ENCODE measurements at regions not wholly inside any gene's neighbourhood (a gene's known extent, or its start where the extent isn't known, plus 50 kb on each side); places are given as distances from the start of the nearest gene placed in this dataset.

DNA sequence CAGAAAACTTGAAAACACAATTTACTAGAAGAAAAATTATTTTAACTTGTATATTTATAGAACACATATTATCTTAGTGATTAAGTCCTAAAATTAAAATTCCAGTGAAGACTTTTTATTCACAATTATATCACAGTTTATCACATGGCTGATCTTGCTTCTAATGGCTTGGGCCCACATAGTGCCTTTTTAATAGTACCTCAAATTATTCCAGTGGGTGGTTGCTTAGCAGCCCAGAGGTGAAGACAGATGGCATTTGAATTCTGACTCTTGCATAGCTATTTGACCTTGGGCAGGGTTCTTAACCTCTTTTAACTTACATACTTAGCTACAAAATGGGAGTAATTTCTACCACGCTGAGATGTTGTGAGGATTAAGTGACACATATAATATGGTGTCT, 214.7 kb upstream of the SGO1 start:
- TF ChIP-seq, protein P1, sequence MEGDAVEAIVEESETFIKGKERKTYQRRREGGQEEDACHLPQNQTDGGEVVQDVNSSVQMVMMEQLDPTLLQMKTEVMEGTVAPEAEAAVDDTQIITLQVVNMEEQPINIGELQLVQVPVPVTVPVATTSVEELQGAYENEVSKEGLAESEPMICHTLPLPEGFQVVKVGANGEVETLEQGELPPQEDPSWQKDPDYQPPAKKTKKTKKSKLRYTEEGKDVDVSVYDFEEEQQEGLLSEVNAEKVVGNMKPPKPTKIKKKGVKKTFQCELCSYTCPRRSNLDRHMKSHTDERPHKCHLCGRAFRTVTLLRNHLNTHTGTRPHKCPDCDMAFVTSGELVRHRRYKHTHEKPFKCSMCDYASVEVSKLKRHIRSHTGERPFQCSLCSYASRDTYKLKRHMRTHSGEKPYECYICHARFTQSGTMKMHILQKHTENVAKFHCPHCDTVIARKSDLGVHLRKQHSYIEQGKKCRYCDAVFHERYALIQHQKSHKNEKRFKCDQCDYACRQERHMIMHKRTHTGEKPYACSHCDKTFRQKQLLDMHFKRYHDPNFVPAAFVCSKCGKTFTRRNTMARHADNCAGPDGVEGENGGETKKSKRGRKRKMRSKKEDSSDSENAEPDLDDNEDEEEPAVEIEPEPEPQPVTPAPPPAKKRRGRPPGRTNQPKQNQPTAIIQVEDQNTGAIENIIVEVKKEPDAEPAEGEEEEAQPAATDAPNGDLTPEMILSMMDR (IDR thresholded peaks at IDR 0.05; ENCODE audit: insufficient read depth, low read length, poor library complexity, severe bottlenecking): no peak
- no peaks in the 10 kb centered on the region for H3K27me3 ChIP-seq (ENCODE audit: control insufficient read depth, insufficient read depth, low read length)
- H3K4me3 ChIP-seq (ENCODE audit: low read depth, low read length): no peak overlapping the region
- no peak for DNase-seq (ENCODE audit: low read depth)
- H3K36me3 ChIP-seq (ENCODE audit: control insufficient read depth, insufficient read depth, low read length): no peaks in the 10 kb centered on the region

DNA sequence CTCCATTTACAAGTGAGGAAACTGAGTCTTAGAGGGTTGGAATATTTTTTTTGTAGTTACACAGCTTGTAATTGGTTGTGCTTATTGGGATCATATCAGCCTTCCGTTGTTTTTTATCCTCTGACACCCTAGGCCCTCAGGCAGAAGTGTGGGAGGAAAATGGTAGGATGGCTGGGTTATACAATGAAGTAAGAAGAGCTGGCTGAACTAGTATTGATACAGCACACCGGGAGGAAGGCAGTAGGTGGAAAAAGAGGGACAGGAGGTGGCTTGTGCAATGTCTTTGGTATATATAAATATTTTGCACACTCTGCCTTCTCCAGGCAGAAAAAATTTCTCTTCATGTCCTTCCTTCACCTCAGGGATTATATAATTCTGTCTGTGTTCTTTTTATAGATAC, 214.3 kb upstream of the SGO1 start:
- no peak overlapping the region for H3K4me3 ChIP-seq (ENCODE audit: low read depth, low read length)
- no peaks in the 10 kb centered on the region for H3K27me3 ChIP-seq (ENCODE audit: control insufficient read depth, insufficient read depth, low read length)
- no peaks in the 10 kb centered on the region for H3K36me3 ChIP-seq (ENCODE audit: control insufficient read depth, insufficient read depth, low read length)
- TF ChIP-seq, protein P1 (IDR thresholded peaks at IDR 0.05; ENCODE audit: insufficient read depth, low read length, poor library complexity, severe bottlenecking): no peak
- no peak for DNase-seq (ENCODE audit: low read depth)

DNA sequence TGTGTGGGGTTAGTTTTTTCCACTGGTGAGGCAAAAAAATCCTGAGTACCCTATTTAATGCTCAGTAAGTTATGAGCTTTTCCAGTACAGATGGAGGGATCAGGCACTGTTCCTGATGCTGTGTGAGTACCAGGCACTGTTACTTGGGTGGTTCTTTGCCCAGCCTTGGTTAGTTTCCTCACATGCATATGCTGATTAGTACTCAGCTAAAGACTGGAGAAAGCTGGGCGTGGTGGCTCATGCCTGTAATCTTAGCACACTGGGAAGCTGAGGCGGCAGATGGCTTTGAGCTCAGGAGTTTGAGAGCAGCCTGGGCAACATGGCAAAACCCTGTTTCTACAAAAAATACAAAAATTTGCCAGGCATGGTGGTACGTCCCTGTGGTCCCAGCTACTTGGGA, 210.3 kb upstream of the SGO1 start:
- no peaks in the 10 kb centered on the region for H3K36me3 ChIP-seq (ENCODE audit: control insufficient read depth, insufficient read depth, low read length)
- TF ChIP-seq, protein P1 (IDR thresholded peaks at IDR 0.05; ENCODE audit: insufficient read depth, low read length, poor library complexity, severe bottlenecking): no peak

DNA sequence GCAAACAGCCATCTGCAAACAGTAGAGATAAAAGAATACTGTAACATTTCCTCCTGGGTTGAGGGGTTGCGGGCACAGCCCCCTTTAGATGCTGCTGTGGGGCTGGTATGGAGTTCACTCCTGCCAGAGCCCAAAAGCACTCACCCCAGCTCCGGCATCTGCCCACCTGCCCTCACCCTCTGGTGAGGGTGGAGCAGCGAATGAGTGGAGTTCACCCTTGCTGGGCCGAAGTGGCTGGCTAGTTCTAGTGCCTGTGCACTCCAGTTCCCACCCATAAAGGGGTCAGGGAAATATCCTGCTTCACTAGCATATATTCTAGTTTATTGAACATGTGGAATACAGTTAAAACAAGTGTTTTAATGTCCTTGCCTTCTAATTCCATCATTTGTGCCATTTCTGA, 209.7 kb upstream of the SGO1 start:
- TF ChIP-seq, protein P1 (IDR thresholded peaks at IDR 0.05; ENCODE audit: insufficient read depth, low read length, poor library complexity, severe bottlenecking): no peak
- Histone ChIP-seq H3K4me3 (ENCODE audit: low read depth, low read length) (no peak overlapping the region), H3K36me3 (ENCODE audit: control insufficient read depth, insufficient read depth, low read length) (no peaks in the 10 kb centered on the region), H3K27me3 (ENCODE audit: control insufficient read depth, insufficient read depth, low read length) (no peaks in the 10 kb centered on the region)
- DNase-seq (ENCODE audit: low read depth): no peak

More for the DNA sequence above, 210.3 kb upstream of the SGO1 start:
- Histone ChIP-seq H3K4me3 (ENCODE audit: low read depth, low read length) (no peak overlapping the region), H3K27me3 (ENCODE audit: control insufficient read depth, insufficient read depth, low read length) (no peaks in the 10 kb centered on the region)
- DNase-seq (ENCODE audit: low read depth): no peak

DNA sequence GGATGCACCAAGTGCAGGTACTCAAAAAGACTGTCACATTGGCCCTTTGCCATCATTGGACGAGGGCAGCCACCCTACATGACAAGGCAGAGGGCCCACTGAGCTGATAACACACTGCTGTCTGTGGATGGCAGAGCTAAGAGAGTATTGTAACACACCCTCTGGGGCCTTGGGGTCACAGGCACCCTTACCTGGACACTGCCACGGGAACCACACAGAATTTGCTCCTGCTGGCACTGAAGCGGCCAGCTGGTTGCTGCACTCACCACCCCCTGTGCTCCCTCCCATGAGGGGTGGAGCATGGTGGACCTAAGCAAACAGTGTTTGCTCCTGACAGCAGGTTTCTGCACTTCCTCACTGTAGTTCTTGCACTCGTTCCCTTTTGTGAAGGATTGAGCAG, 208.2 kb upstream of the SGO1 start:
- TF ChIP-seq, protein P1 (IDR thresholded peaks at IDR 0.05; ENCODE audit: insufficient read depth, low read length, poor library complexity, severe bottlenecking): no peak
- no peaks in the 10 kb centered on the region for H3K36me3 ChIP-seq (ENCODE audit: control insufficient read depth, insufficient read depth, low read length)
- no peak overlapping the region for H3K4me3 ChIP-seq (ENCODE audit: low read depth, low read length)
- H3K27me3 ChIP-seq (ENCODE audit: control insufficient read depth, insufficient read depth, low read length): no peaks in the 10 kb centered on the region
- no peak for DNase-seq (ENCODE audit: low read depth)

DNA sequence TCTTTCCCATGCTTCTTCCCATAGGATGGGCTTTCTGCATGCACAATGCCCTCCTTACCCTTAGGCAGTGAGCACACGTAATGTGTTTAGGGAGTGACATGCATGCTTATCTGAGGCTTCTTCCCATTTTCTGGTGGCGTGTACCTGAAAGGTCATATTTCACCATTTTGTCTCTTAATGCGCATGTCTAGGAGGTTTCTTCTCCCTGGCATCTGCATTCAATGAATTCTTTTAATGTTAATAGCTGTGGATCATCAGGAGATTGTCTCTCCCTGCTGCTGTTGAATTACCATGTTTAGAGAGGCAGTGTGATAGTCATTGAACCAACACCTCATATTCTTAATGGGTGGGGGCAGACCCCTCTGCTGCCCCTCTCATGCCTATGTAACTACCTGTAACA, 205.6 kb upstream of the SGO1 start:
- TF ChIP-seq, protein P1 (IDR thresholded peaks at IDR 0.05; ENCODE audit: insufficient read depth, low read length, poor library complexity, severe bottlenecking): no peak
- Histone ChIP-seq H3K27me3 (ENCODE audit: control insufficient read depth, insufficient read depth, low read length) (no peaks in the 10 kb centered on the region), H3K36me3 (ENCODE audit: control insufficient read depth, insufficient read depth, low read length) (no peaks in the 10 kb centered on the region), H3K4me3 (ENCODE audit: low read depth, low read length) (no peak overlapping the region)
- DNase-seq (ENCODE audit: low read depth): no peak
